ENCODE measurements at regions not wholly inside any gene's neighbourhood (a gene's known extent, or its start where the extent isn't known, plus 50 kb on each side); places are given as distances from the start of the nearest gene placed in this dataset.

GRCh38 chr14:29043737-29044136 lies 277.1 kb downstream of the FOXG1 start:
- no peak for DNase-seq

GRCh38 chr14:29045237-29045636 lies 278.6 kb downstream of the FOXG1 start:
- no peak for DNase-seq

DNA sequence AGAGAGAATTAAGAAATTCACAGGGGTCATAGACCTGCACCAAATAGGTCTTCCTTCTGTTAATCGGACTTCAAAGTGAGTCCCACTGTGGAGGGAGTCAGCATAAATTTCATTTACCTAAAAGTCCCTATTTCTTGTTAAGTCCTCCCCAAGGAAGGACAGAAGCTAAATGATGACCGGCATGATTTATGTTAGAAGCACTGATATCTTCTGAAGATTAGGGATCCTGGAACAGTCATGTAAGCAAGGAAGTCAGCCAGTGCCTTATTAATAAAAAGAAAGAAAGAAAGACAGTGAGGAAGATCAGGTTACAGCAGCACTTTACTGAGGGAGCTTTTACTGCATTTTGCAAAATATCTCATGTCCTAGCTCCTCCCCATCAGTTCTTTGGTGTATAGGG lies 287.5 kb downstream of the FOXG1 start:
- no peak for DNase-seq

DNA sequence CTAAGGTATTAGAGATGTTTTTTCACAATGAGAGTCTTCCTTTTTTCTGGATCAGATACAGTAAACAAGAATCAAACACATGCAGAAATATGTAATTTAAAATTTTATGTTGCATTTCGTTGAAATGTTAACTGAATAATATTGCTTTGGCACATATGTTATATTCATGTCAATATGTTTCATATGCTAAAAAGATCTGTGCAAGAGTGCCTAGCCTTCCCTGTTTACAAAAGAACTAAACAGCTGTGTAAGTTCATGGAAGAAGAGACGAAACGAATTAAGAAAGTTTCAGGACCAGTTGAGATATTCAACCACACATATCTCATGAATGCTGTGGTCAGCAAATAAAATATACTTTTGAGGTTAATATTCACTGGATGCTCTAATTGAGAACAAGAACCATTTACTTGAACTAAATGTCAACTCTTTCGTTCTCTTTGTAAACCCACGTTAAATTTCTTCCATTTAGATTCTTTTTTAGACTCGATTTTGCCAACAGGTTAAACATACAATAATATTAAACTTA lies 289.5 kb downstream of the FOXG1 start:
- no peak for DNase-seq

GRCh38 chr14:29061702-29062101 lies 295.1 kb downstream of the FOXG1 start:
- DNase-seq, result no peak

GRCh38 chr14:29062466-29062865 lies 295.9 kb downstream of the FOXG1 start:
- no peak for DNase-seq

DNA sequence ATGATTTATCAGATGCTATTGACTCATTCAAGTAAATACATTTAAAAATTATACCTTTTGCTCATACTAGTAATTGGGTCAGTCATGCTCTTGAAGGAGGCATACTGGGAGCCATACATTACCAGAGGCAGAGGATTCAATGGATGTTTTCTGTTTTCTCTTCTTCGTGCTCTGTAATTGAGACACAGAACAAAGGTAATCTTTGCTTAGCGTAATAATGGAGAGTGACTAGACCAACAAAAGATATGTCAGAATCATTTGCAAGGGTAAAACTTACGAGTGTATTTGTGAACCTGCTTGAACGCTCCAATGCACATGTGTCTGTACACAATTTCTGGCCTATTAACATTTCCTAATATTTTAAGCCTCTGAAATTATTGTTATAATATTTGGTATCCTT lies 296.4 kb downstream of the FOXG1 start:
- DNase-seq, result no peak

DNA sequence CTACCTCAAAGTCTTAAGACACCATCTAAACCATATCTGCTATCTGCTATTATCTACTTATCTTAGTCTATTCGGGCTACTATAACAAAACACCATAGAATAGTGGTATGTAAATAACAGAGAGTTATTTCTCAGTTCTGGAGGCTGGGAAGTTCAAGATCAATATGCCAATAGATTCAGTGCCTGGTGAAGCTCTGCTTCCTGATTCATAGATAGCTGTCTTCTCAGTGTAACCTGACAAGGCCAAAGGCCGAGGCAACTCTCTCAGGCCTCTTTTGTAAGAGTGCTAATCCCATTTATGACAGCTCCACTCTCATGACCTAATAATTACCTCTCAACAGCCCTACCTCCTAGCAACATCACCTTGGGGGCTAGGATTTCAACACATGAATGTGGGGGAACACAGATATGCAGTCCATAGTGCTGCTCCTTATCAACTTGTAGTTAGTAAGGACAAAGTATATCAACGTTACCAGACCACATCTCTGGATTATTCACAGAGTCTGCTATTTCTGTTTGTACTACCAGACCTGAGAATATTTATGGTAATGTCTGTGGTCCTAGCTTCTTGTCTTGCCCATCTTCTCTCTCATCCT lies 297.8 kb downstream of the FOXG1 start:
- DNase-seq, result no peak

- DNase-seq, result no peak
These were observed 302.6 kb downstream of the FOXG1 start for GRCh38 chr14:29069228-29069627.

DNA sequence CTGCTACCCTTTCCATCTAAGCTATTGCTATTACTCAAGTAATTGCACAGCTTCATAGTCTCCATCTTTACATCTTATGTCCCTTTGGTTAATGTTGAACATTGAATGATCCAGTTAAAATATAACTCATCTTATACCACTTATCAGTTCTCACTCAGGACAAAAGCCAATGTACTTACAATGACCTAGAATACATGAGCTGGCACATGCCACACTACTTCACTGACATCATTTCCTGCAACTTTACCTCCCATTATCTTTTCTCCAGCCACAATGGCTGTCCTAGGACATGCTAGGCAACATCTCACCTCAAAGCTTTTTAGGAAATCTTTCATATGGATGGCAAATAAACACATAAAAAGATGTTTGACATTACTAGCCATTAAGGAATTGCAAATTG lies 309.2 kb downstream of the FOXG1 start:
- no peak for DNase-seq

DNA sequence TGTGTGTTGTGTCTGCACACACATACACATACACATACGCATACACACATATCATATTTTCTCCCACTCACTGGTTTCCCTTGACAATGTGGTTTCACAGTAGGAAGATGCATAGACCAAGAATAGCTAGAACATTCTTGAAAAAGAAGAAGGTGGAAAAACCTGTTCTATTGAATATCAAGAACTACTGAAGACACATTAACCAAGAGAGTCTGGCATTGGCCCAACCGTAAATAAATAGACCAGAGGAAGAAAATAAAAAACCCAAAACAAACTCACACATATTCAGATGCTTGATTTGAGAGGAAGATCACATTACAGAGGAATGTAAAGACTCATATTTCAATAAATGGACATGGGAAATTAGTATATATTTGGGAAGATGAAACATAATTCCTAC lies 311.3 kb downstream of the FOXG1 start:
- DNase-seq, result no peak

DNA sequence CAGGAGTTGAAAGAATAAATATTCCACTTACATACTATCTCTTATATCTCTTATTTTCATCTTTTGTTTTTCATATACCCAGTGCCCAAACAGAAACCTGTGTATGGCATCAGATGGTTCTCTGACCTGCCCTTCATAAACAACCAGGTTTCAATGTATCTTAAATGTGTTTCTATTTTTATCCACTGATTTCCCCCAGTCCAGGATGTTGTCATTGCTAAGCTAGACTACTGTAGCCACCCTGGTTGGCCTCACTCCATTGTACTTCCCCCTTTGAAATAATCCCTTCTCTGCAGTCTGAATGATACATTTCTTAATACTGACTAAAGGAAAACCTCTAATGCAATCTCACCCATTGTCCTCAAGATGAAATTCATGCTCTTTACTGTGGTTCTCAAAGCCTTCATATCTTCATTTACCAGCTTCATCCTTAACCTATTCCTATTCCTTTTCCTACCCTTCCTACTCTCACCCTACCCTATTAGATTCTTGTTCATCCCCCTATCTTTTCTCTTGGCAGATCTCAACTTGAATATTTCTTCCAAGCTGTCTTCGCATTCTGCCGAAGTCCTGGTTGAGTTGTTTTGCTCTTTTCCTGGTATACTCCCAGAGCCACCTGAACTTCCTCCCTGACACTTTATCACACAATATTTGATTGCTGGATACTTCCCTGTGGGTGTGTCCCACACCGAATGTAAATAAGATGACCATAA lies 312.4 kb downstream of the FOXG1 start:
- DNase-seq, result no peak

DNA sequence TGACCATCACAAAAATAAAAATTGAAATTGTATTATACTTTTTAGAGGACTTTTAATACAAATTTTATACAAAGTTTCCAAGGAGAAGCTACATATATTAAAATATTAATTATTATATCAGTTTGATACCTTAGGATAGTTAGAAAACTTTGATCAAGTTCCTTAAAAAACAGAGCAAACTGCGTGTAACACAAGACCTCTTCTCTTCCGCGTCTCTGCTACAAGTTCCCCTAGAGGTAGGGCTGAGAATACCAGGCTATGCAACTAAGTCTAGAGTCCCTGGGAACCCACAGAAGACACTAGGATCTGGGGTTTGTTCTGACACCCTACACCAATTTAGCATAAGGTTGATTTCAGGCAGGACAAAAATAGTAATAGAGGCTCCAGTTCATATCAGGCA lies 319.0 kb downstream of the FOXG1 start:
- no peak for DNase-seq

DNA sequence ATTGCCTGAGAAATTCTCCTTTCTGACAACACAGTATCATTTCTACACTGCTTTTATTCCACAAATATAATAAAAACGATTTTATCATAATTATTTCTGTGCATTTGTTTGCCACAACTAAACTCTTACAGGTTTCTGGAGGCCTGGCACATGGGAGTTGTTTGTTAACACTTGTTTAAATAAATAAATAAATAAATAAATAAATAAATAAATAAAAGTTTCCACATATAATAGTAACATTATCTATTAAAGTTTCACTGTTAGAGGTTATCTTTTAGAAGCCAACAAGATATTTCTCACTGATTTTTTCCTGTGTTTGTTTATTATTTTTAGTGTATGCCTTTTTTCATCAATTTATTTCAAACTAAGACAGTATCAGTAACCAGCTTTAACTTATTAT lies 323.3 kb downstream of the FOXG1 start:
- DNase-seq, result no peak

DNA sequence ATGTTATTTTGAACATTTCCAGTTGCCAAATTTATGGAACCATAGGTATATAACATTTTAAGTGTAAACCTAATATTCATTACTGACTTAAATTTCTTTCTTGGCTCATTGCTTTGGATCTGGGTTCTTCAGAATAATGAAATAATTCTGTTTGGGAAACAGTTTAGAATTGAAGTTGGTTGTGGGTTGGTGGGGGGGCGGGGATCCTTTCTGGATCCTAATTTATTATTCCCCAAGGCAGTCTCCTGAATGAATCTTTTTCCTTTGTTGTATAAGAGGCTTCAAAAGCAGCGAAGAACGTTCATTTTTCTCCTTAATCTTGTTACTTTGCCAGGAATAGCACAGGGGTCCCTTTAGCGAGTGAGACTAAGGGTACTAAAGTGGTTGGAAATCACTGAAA lies 325.5 kb downstream of the FOXG1 start:
- DNase-seq, result no peak

- no peak for DNase-seq
These were observed 330.9 kb downstream of the FOXG1 start for GRCh38 chr14:29097476-29097875.

GRCh38 chr14:29098656-29099055 lies 332.1 kb downstream of the FOXG1 start:
- DNase-seq, result no peak

DNA sequence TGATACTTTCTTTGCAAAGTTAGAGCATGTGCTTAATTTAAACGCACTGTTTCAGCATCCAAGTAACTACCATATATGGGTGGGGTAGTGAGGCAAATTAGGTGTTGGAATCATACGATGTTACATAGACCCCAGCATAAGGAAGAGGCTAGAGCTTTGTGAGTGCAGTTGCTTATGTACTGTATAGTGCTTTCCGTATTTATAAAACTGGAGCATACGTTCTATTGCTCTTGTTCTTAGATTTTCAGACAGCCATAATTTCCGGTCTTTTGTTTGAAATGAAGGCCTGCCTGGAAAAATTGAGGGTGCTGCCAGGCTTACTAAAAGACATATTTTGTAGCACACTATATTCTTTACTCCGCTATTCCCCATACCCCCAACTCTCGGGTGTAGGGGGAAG lies 335.7 kb downstream of the FOXG1 start:
- DNase-seq, result no peak

- DNase-seq, result no peak
These were observed 336.4 kb downstream of the FOXG1 start for GRCh38 chr14:29102996-29103395.

DNA sequence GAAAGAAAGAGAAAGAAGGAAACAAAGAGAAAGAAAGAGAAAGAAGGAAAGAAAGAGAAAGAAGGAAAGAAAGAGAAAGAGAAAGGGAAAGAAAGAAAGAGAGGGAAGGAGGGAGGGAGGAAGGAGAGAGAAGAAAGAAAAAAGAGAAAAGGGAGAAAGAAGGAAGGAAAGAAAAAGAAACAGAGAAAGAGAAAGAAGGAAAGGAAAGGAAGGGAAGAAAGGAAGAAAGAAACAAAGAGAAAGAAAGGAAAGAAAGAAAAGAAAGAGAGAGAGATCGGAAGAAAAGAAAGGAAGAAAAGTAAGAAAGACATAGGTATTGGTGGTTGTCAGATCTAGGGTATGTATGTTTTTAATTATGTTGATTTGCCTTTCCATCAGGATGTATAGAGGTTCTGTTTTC lies 342.3 kb downstream of the FOXG1 start:
- DNase-seq, result no peak

DNA sequence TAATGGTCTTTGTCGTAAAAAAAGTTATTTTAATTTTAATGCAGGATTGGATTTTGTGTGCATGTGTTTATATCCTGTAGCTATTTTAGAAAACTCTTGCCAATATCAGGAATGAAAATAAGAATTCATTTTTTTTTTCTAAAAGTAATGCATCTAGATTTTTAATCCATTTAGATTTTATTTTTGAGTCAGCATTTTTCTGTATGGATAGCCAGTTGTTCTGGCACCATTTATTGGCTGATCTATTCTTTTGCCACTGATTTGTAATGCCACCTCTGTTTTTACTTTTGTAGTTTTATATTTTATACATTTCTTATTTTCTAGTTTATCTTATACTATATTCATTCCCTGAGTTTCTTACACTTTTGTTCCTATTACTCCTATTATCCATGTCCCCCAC lies 343.0 kb downstream of the FOXG1 start:
- DNase-seq, result no peak

DNA sequence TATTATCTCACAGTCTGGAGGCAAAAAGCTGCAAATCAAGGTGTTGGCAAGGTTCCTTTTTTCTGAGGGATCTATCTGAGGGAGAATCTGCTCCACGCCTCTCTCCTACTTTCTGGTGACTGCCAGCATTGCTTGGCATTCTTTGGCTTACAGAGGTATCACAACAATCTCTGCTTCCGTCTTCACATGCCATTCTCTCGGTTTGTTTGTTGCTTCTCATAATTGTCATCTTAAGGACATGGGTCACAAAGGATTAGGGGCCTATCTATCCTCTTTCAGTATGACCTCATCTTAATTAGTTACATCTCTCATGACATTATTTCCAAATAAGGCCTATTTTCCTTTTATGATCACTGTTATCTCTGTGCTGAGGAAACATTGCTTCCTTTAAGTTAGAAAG lies 345.0 kb downstream of the FOXG1 start:
- DNase-seq, result no peak

DNA sequence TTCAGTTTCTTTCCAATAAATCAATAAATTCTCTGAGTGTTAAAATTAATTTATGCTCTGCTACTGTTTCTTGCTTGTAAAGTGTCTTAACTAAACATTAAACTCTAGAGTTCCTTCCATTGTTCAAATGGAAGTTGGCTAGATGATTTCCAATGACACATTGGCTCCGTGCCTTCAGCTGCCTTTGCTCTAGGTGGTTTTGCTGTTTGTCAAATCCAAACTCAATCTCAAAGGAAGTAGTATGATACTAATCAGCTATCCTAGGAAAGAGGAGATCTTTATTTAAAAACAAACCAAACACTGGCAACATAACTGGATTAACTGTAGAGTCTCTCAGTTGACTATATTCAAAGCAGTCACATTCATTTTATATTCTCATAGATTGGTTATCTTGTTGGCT lies 356.4 kb downstream of the FOXG1 start:
- no peak for DNase-seq

DNA sequence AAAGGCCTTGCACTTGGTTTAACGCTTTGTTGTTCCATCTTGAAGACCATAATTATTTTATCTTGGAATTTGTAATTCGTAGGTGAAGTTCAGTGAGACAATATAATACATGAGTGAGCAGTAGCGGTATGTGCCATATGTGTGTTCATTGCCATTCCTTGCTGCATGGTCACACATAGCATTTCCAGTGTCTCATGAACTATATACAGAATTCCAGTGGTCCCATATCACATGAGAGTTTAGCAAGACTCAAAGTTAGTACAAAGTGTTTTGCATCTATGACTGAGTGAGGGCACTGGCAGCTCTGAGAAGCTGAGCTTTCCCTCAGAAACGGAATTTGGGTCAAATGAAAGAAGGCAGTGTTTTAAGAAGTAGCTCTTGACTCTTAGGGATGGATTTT lies 359.8 kb downstream of the FOXG1 start:
- no peak for DNase-seq

DNA sequence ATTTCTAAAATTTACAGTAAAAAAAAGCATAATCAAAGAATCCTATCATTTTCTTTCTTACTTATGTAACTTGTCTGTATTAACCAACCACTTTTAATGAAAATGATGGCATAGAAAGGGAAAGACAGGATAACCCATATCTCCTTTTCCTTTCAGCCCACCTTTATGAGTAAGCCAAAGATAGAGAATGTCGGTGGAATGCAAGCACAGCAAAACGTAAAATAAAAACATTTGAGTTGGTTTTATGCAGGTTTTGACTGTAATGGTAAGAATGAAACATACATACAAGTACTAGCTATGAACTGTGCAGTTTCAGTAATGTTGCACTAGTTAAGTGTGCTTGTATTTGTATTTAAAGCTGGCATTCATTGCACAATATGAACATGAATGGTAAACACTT lies 360.3 kb downstream of the FOXG1 start:
- no peak for DNase-seq
